ENCODE measurements at regions not wholly inside any gene's neighbourhood (a gene's known extent, or its start where the extent isn't known, plus 50 kb on each side); places are given as distances from the start of the nearest gene placed in this dataset.
"Not testable (repeated sequence)": the region's sequence is repeated elsewhere in the genome, so short reads cannot be mapped to it uniquely, and the experiment has no call there.

DNA sequence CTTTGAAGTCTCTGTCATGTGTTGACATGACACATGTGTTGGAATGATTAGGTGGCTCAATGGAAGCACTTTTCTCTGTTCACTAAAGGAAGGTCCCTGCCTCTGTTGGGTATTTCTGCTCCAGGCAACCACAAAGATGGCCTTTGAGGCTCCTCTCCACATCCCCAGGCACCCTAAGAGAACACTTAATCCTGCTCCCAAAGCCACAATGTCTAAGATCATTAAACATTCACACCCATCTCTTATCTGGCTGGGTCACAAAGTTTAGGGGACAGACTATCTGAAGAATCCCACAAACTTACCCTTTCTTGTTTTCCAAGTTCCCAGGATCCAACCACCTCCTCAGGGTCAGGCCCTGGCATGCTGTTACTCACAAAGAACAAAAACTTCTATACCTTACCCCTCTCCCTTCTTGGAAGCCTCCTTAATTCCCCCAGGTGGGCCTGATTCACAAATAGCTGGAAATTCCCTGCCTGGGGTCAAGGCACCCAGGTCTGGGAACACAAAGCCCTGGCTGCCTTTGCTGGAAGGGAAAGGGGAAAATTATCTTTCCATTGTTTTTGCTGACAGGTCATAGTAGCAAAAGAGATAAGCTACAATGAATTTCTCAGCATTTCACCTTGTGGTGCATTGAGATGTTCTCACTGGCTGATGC is 333.7 kb downstream of the PCNX1 start:
- Histone ChIP-seq H3K4me3 (ENCODE audit: low read length) (no peak overlapping the region), H3K27me3 (ENCODE audit: insufficient read depth, low read length) (no peaks in the 10 kb centered on the region), H3K36me3 (ENCODE audit: insufficient read depth, low read length) (no peaks in the 10 kb centered on the region), H3K27ac (ENCODE audit: low read depth, low read length) (no peak overlapping the region), H3K9ac (ENCODE audit: low read depth, low read length) (no peak overlapping the region), H3K9me3 (ENCODE audit: insufficient read depth, low read depth, low read length) (no peaks in the 10 kb centered on the region), H3K4me1 (ENCODE audit: insufficient read depth, low read length) (no peaks in the 10 kb centered on the region)

DNA sequence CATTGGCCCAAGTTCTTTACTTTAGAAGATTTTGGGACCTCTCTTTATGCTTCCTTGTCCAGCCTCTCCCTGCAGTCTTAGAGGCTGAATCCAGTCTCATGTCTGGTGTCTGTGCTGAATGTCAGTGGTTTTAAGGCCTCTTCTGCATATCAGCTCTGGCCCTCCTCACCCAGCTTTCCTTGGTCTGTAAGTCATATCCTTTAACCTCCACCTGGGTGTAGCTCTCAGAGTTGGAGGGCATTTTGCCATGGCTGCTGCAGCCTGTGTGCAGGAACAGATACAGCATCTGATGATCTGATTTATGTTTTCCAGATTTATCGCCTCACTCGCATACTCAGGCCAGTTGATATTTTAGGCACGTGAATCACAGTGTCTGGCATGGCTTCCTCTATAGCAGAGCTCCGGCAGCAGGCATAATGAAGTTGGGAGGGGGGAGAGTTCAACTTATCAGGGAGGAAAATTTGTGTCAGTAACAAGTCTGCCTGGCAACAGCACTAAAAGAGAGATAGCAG is 335.0 kb downstream of the PCNX1 start:
- WGBS, result 99% methylated on average over 4 of the region's 4 CpGs
- peaks cover 2% of the 10 kb centered on the region; the same call in 1 of the 2 replicates for H3K9me3 ChIP-seq (ENCODE audit: insufficient read depth, low read depth, low read length)
- H3K36me3 ChIP-seq (ENCODE audit: insufficient read depth, low read length), result no peaks in the 10 kb centered on the region
- H3K27ac ChIP-seq (ENCODE audit: low read depth, low read length), result no peak overlapping the region
- H3K4me1 ChIP-seq (ENCODE audit: insufficient read depth, low read length), result no peaks in the 10 kb centered on the region
- no peaks in the 10 kb centered on the region for H3K27me3 ChIP-seq (ENCODE audit: insufficient read depth, low read length)
- no peak overlapping the region for H3K9ac ChIP-seq (ENCODE audit: low read depth, low read length)
- no peak overlapping the region for H3K4me3 ChIP-seq (ENCODE audit: low read length)

DNA sequence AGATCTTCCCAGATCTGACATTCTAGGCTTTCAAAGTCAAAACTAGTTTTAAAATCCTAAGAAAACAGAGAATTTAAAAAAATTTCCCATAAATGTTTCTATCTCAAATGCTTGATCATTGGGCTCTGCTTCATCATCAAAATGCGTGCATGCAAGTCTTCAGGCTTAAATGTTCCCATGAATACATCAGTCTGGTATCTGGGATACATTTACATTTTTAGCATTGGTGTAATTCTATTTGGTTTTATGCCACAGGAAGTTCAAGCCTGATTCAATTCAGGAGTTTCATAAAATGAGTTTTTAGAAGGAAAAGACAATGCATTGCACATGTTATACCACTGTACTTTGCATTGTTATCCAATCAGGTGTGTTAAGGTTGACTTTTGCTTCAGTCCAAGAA is 336.4 kb downstream of the PCNX1 start:
- H3K27ac ChIP-seq (ENCODE audit: low read depth, low read length), result no peak overlapping the region
- 93% methylated on average over 1 of the region's 1 CpG for WGBS
- H3K9ac ChIP-seq (ENCODE audit: low read depth, low read length), result no peak overlapping the region

DNA sequence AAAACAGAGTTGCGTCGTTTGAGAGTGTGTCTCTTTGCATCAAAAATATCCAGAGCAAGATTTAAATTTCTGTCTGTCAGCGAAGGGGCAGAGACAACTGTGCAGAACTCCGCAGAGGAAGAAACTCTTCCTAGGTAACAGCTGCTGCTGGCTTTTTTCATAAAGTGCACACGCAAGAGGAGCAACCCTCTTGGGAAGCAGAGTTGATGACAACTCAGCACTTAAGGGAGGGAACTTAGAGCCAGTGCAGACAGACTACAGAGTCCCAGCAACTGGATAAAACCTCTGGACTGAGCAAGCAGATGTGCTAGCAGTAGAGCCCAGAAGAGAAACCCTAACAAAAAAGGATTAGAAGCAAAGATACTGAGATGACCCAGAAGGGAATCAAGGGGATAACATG is 337.1 kb downstream of the PCNX1 start:
- Histone ChIP-seq H3K36me3 (ENCODE audit: insufficient read depth, low read length) (no peaks in the 10 kb centered on the region), H3K9me3 (ENCODE audit: insufficient read depth, low read depth, low read length) (peaks cover 2% of the 10 kb centered on the region; the same call in 1 of the 2 replicates), H3K9ac (ENCODE audit: low read depth, low read length) (no peak overlapping the region), H3K27ac (ENCODE audit: low read depth, low read length) (no peak overlapping the region), H3K4me3 (ENCODE audit: low read length) (no peak overlapping the region), H3K27me3 (ENCODE audit: insufficient read depth, low read length) (no peaks in the 10 kb centered on the region), H3K4me1 (ENCODE audit: insufficient read depth, low read length) (no peaks in the 10 kb centered on the region)
- 73% methylated on average over 5 of the region's 5 CpGs for WGBS

More for the DNA sequence above, 336.4 kb downstream of the PCNX1 start:
- Histone ChIP-seq H3K27me3 (ENCODE audit: insufficient read depth, low read length) (no peaks in the 10 kb centered on the region), H3K36me3 (ENCODE audit: insufficient read depth, low read length) (no peaks in the 10 kb centered on the region), H3K4me1 (ENCODE audit: insufficient read depth, low read length) (no peaks in the 10 kb centered on the region), H3K9me3 (ENCODE audit: insufficient read depth, low read depth, low read length) (peaks cover 2% of the 10 kb centered on the region; the same call in 1 of the 2 replicates), H3K4me3 (ENCODE audit: low read length) (no peak overlapping the region)

DNA sequence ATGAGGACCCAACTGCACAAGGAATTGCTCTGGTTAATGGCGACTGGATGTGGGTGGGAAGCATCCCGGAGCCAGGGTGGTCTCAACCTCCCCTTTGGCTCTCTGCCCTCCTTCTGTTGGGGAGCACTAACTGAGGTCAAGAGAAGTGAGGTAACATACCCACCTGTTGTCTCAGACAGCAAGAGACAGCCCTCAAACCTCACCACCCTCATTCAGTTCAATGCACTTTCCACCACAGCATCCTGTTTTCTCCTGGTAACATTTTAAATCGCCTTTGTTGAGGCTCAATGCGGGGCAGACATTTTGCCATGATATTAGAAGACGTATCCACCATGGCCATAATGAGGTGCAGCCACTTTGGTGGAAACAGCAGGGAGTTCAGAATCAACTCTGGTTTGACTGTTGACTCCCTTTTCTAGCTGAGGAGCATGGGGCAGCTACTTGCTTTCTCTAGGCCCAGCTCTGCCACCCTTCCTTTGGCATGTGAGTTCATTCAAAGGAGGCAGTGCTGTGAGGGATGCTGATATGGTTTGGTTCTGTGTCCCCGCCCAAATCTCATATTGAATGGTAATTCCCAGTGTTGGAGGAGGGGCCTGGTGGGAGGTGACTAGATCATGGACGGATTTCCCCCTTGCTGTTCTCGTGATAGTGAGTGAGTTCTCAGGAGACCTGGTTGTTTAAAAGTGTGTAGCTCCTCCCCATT is 338.6 kb downstream of the PCNX1 start:
- no peaks in the 10 kb centered on the region for H3K36me3 ChIP-seq (ENCODE audit: insufficient read depth, low read length)
- H3K27ac ChIP-seq (ENCODE audit: low read depth, low read length), result no peak overlapping the region
- H3K4me1 ChIP-seq (ENCODE audit: insufficient read depth, low read length), result no peaks in the 10 kb centered on the region
- H3K4me3 ChIP-seq (ENCODE audit: low read length), result no peak overlapping the region
- 93% methylated on average over 6 of the region's 8 CpGs for WGBS
- peaks cover 2% of the 10 kb centered on the region; the same call in 1 of the 2 replicates for H3K9me3 ChIP-seq (ENCODE audit: insufficient read depth, low read depth, low read length)
- H3K27me3 ChIP-seq (ENCODE audit: insufficient read depth, low read length), result no peaks in the 10 kb centered on the region
- no peak overlapping the region for H3K9ac ChIP-seq (ENCODE audit: low read depth, low read length)

DNA sequence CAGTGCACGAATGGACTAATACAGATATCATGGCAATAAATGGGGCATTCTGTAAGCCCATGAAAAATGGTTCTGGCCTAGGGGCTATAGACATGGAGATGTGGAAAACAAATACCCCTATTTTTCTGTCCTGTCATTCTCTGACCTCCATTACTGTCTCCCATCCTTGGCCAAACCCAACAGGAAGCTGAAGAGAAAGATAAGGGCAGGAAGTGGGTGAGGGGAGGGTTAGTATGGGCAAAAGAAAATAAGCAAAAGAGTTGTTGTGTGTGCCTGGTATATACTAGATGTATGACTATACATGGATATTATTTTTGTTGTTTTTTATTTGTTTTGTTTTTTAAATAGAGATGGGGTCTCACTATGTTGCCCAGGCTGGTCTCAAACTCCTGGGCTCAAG is 339.3 kb downstream of the PCNX1 start:
- no peak overlapping the region for H3K4me3 ChIP-seq (ENCODE audit: low read length)
- H3K27me3 ChIP-seq (ENCODE audit: insufficient read depth, low read length), result no peaks in the 10 kb centered on the region
- no peaks in the 10 kb centered on the region for H3K4me1 ChIP-seq (ENCODE audit: insufficient read depth, low read length)
- peaks cover 2% of the 10 kb centered on the region; the same call in 1 of the 2 replicates for H3K9me3 ChIP-seq (ENCODE audit: insufficient read depth, low read depth, low read length)
- 89% methylated on average over 1 of the region's 1 CpG for WGBS
- no peak overlapping the region for H3K9ac ChIP-seq (ENCODE audit: low read depth, low read length)
- H3K36me3 ChIP-seq (ENCODE audit: insufficient read depth, low read length), result no peaks in the 10 kb centered on the region
- no peak overlapping the region for H3K27ac ChIP-seq (ENCODE audit: low read depth, low read length)

DNA sequence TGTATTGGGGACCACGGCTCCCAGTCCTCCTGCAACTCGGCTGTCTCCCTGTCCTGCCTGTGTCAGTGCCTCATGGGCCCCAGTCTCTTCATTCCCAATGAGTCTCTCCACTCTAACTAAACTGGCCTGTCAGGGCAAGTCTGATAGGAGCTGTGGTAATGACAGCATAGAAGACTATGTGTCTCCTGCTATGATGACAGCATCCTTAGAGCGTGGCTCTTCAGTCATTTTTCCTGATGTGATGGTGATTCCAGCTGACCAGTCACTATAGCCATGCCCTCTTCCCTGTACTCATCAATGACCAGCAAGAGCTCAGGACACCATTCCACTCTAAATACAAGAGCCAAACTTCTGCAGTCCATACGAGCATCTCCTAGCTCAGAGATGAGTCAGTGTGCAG is 339.8 kb downstream of the PCNX1 start:
- Histone ChIP-seq H3K27ac (ENCODE audit: low read depth, low read length) (no peak overlapping the region), H3K9me3 (ENCODE audit: insufficient read depth, low read depth, low read length) (peaks cover 2% of the 10 kb centered on the region; the same call in 1 of the 2 replicates), H3K27me3 (ENCODE audit: insufficient read depth, low read length) (no peaks in the 10 kb centered on the region), H3K36me3 (ENCODE audit: insufficient read depth, low read length) (no peaks in the 10 kb centered on the region), H3K9ac (ENCODE audit: low read depth, low read length) (no peak overlapping the region), H3K4me1 (ENCODE audit: insufficient read depth, low read length) (no peaks in the 10 kb centered on the region), H3K4me3 (ENCODE audit: low read length) (no peak overlapping the region)
- WGBS, result 92% methylated on average over 3 of the region's 4 CpGs

DNA sequence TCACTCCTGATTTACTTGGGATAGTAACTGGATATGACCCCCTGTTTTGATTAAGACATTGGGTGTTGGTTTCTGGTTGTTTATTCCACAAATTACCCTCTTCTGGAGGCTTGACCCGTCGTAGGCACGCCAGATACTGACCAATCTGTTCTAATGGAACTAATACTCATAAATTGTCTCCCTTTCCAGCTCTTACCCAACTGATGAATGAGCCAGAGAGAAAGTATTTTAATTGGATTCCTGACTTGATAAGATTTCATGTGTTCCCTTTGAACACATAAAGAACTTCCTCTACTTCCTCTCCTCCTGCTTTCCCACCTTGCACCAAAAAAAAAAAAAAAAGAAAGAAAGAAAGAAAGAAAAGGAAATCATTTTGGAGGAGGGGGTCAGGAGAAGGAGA is 340.9 kb downstream of the PCNX1 start:
- WGBS, result 94% methylated on average over 3 of the region's 3 CpGs
- Histone ChIP-seq H3K27me3 (ENCODE audit: insufficient read depth, low read length) (no peaks in the 10 kb centered on the region), H3K4me1 (ENCODE audit: insufficient read depth, low read length) (no peaks in the 10 kb centered on the region), H3K36me3 (ENCODE audit: insufficient read depth, low read length) (no peaks in the 10 kb centered on the region), H3K9me3 (ENCODE audit: insufficient read depth, low read depth, low read length) (peaks cover 2% of the 10 kb centered on the region; the same call in 1 of the 2 replicates), H3K27ac (ENCODE audit: low read depth, low read length) (no peak overlapping the region), H3K4me3 (ENCODE audit: low read length) (no peak overlapping the region), H3K9ac (ENCODE audit: low read depth, low read length) (no peak overlapping the region)

DNA sequence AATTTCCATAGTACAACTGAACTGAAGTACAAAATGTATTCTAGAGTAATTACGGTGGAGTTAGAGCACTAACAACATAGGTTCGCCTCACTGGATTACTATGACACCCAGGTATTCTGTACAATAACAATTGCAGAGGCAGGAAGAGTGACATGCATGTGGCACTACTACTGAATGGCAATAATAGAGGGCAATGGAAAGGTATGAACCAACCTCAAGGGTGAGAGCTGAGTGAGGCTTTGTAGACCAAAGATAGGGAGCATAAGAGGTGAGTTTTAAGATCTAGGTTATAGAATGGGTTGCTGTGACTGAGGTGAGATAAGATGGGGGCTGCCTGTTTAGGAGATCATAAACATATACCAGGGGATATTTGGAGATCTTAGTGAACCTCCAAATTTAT is 343.1 kb downstream of the PCNX1 start:
- Histone ChIP-seq H3K9me3 (ENCODE audit: insufficient read depth, low read depth, low read length) (peaks cover 2% of the 10 kb centered on the region; the same call in 1 of the 2 replicates), H3K9ac (ENCODE audit: low read depth, low read length) (no peak overlapping the region), H3K27ac (ENCODE audit: low read depth, low read length) (no peak overlapping the region), H3K4me1 (ENCODE audit: insufficient read depth, low read length) (no peaks in the 10 kb centered on the region), H3K36me3 (ENCODE audit: insufficient read depth, low read length) (no peaks in the 10 kb centered on the region), H3K27me3 (ENCODE audit: insufficient read depth, low read length) (no peaks in the 10 kb centered on the region), H3K4me3 (ENCODE audit: low read length) (no peak overlapping the region)
- WGBS, result 90% methylated on average over 2 of the region's 2 CpGs

DNA sequence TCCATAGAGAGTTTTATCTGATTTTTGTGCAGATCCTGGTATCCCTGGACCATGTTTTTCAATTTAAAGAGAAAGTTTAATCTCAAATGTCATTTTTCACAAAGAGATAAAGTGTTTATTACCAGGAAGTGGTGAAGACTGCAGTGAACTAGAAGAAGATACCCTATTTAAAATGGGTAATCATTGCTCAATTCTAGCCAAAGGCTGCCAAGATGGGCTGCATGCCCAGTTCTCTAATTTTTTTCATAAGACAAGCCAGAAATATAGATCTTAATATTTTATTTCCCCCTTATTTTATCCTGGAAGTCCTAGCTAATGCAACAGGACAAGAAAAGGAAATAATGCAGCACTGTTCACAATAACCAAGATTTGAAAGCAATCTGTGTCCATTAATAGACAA is 343.5 kb downstream of the PCNX1 start:
- Histone ChIP-seq H3K27me3 (ENCODE audit: insufficient read depth, low read length) (no peaks in the 10 kb centered on the region), H3K36me3 (ENCODE audit: insufficient read depth, low read length) (no peaks in the 10 kb centered on the region), H3K4me1 (ENCODE audit: insufficient read depth, low read length) (no peaks in the 10 kb centered on the region), H3K4me3 (ENCODE audit: low read length) (no peak overlapping the region), H3K27ac (ENCODE audit: low read depth, low read length) (no peak overlapping the region), H3K9me3 (ENCODE audit: insufficient read depth, low read depth, low read length) (peaks cover 2% of the 10 kb centered on the region; the same call in 1 of the 2 replicates), H3K9ac (ENCODE audit: low read depth, low read length) (no peak overlapping the region)

DNA sequence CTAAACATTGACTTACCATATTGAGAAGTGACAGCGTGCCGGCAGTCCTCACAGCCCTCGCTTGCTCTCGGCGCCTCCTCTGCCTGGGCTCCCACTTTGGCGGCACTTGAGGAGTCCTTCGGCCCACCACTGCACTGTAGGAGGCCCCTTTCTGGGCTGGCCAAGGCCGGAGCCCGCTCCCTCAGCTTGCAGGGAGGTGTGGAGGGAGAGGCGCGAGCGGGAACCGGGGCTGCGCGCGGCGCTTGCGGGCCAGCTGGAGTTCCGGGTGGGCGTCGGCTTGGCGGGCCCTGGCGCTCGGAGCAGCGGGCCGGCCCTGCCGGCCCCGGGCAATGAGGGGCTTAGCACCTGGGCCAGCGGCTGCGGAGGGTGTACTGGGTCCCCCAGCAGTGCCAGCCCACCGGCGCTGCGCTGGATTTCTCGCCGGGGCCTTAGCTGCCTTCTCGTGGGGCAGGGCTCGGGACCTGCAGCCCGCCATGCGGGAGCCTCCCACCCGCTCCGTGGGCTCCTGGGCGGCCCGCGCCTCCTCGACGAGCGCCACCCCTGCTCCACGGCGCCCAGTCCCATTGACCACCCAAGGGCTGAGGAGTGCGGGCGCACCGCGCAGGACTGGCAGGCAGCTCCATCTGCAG is 346.9 kb downstream of the PCNX1 start:
- H3K9me3 ChIP-seq (ENCODE audit: insufficient read depth, low read depth, low read length), result not testable (repeated sequence)

More for the DNA sequence above, 346.9 kb downstream of the PCNX1 start:
- H3K27ac ChIP-seq (ENCODE audit: low read depth, low read length); H3K27me3 ChIP-seq (ENCODE audit: insufficient read depth, low read length); H3K4me3 ChIP-seq (ENCODE audit: low read length); H3K4me1 ChIP-seq (ENCODE audit: insufficient read depth, low read length); H3K9ac ChIP-seq (ENCODE audit: low read depth, low read length); H3K36me3 ChIP-seq (ENCODE audit: insufficient read depth, low read length): not testable (repeated sequence)
- WGBS, result 95% methylated on average over 53 of the region's 53 CpGs
